MM.1S (cell line): ENCODE measurements at regions not wholly inside any gene's neighbourhood (a gene's known extent, or its start where the extent isn't known, plus 50 kb on each side); places are given as distances from the start of the nearest gene placed in this dataset.

Experiments
- DNase-seq: peaks from one replicate; pipeline ENCODE4 v3.0.0-alpha.2; 2015
- H2AFZ ChIP-seq: fragments of 300-600 bp; sonication (generic); 2 replicates; pipeline ENCODE4 v1.6.0; 2016; ENCODE audit warnings: antibody characterized with exemption, low read length
- H3F3A ChIP-seq: fragments of 300-600 bp; sonication (generic); 2 replicates; pipeline ENCODE4 v1.6.1; 2016; ENCODE audit warnings: mild to moderate bottlenecking, antibody characterized with exemption, low read length, moderate library complexity, mixed read lengths; ENCODE audit not compliant: insufficient read depth
- H3K27ac ChIP-seq: fragments of 300-600 bp; sonication (generic); 2 replicates; pipeline ENCODE4 v1.5.1; 2016; ENCODE audit warnings: mild to moderate bottlenecking, low read length
- H3K27me3 ChIP-seq: fragments of 300-600 bp; sonication (generic); replicated peaks from 2 replicates; pipeline ENCODE4 v1.6.0; 2016; ENCODE audit warnings: low read length; ENCODE audit not compliant: insufficient read depth
- H3K36me3 ChIP-seq: fragments of 300-600 bp; sonication (generic); replicated peaks from 2 replicates; pipeline ENCODE4 v1.6.1; 2016; ENCODE audit warnings: mild to moderate bottlenecking, low read length, mixed read lengths; ENCODE audit not compliant: insufficient read depth
- H3K4me1 ChIP-seq: fragments of 300-600 bp; sonication (generic); 2 replicates; pipeline ENCODE4 v1.6.1; 2016; ENCODE audit warnings: low read length, mixed read lengths
- H3K4me2 ChIP-seq: fragments of 300-600 bp; sonication (generic); 2 replicates; pipeline ENCODE4 v1.6.0; 2016; ENCODE audit warnings: low read depth, low read length
- H3K4me3 ChIP-seq: fragments of 300-600 bp; sonication (generic); 2 replicates; pipeline ENCODE4 v1.5.1; 2016; ENCODE audit warnings: low read length, mixed read lengths
- H3K79me2 ChIP-seq: fragments of 300-600 bp; sonication (generic); 2 replicates; pipeline ENCODE4 v1.6.1; 2016; ENCODE audit warnings: mixed run types, low read length, mixed read lengths
- H3K9ac ChIP-seq: fragments of 300-600 bp; sonication (generic); 2 replicates; pipeline ENCODE4 v1.6.1; 2016; ENCODE audit warnings: low read length, mixed read lengths
- H3K9me2 ChIP-seq: fragments of 300-600 bp; sonication (generic); replicated peaks from 2 replicates; pipeline ENCODE4 v1.6.1; 2016; ENCODE audit warnings: mild to moderate bottlenecking, low read length, mixed read lengths; ENCODE audit not compliant: insufficient read depth
- H3K9me3 ChIP-seq: fragments of 300-600 bp; sonication (generic); replicated peaks from 2 replicates; pipeline ENCODE4 v1.6.1; 2016; ENCODE audit warnings: mild to moderate bottlenecking, low read length, mixed read lengths; ENCODE audit not compliant: insufficient read depth
- H4K20me1 ChIP-seq: fragments of 300-600 bp; sonication (generic); 2 replicates; pipeline ENCODE4 v1.6.1; 2016; ENCODE audit warnings: mild to moderate bottlenecking, low read length, moderate library complexity, mixed read lengths; ENCODE audit not compliant: insufficient read depth
- CTCF ChIP-seq: fragments of 300-600 bp; sonication (generic); IDR thresholded peaks from 2 replicates; pipeline ENCODE4 v1.5.1; 2016; ENCODE audit warnings: antibody characterized with exemption, low read length, mixed read lengths
- EZH2 ChIP-seq: fragments of 300-600 bp; sonication (generic); optimal IDR thresholded peaks from 2 replicates; pipeline ENCODE3; 2017; ENCODE audit warnings: low read depth, mild to moderate bottlenecking, antibody characterized with exemption, low read length, mixed read lengths
- EZH2phosphoT487 ChIP-seq: fragments of 300-600 bp; sonication (generic); IDR thresholded peaks from 2 replicates; pipeline ENCODE4 v1.6.1; 2018; ENCODE audit warnings: antibody characterized with exemption, low read length

- no peaks in the 10 kb centered on the region for H3K36me3 ChIP-seq
- no peak overlapping the region for H3K27ac ChIP-seq
- no peaks in the 10 kb centered on the region for H3K79me2 ChIP-seq
- H3K4me2 ChIP-seq = no peak overlapping the region
- H3K4me1 ChIP-seq = no peaks in the 10 kb centered on the region
- H4K20me1 ChIP-seq = no peaks in the 10 kb centered on the region
- H3K9me2 ChIP-seq = no peaks in the 10 kb centered on the region
- H3K4me3 ChIP-seq = no peak overlapping the region
- TF ChIP-seq EZH2phosphoT487 = no peak
- no peak for TF ChIP-seq CTCF
- TF ChIP-seq EZH2 = no peak
- H2AFZ ChIP-seq = no peak overlapping the region
- H3K9ac ChIP-seq = no peak overlapping the region
- no peak for DNase-seq
- no peaks in the 10 kb centered on the region for H3K27me3 ChIP-seq
- H3F3A ChIP-seq = no peaks in the 10 kb centered on the region
- no peaks in the 10 kb centered on the region for H3K9me3 ChIP-seq
These were observed 480.9 kb upstream of the WWC1 start for GRCh38 chr5:167810573-167810972.

- no peaks in the 10 kb centered on the region for H4K20me1 ChIP-seq
These were observed 478.6 kb upstream of the WWC1 start for GRCh38 chr5:167812871-167813270.

GRCh38 chr5:167813389-167813788, 478.1 kb upstream of the WWC1 start:
- no peaks in the 10 kb centered on the region for H3K9me3 ChIP-seq
- H3K27me3 ChIP-seq = no peaks in the 10 kb centered on the region
- H3K4me3 ChIP-seq = no peak overlapping the region
- no peaks in the 10 kb centered on the region for H4K20me1 ChIP-seq
- H3K27ac ChIP-seq = no peak overlapping the region
- DNase-seq = no peak
- TF ChIP-seq CTCF = no peak
- no peaks in the 10 kb centered on the region for H3K9me2 ChIP-seq
- H3K9ac ChIP-seq = no peak overlapping the region
- H3K36me3 ChIP-seq = no peaks in the 10 kb centered on the region
- H3K4me1 ChIP-seq = no peaks in the 10 kb centered on the region
- no peak overlapping the region for H2AFZ ChIP-seq
- no peaks in the 10 kb centered on the region for H3F3A ChIP-seq
- H3K4me2 ChIP-seq = no peak overlapping the region
- no peaks in the 10 kb centered on the region for H3K79me2 ChIP-seq

More at GRCh38 chr5:167812871-167813270, 478.6 kb upstream of the WWC1 start:
- H3K9me2 ChIP-seq = no peaks in the 10 kb centered on the region
- H3K27me3 ChIP-seq = no peaks in the 10 kb centered on the region
- DNase-seq = no peak
- H3K9ac ChIP-seq = no peak overlapping the region
- TF ChIP-seq EZH2phosphoT487 (no peak), EZH2 (no peak), CTCF (no peak)
- no peak overlapping the region for H3K27ac ChIP-seq
- H3K9me3 ChIP-seq = no peaks in the 10 kb centered on the region
- no peak overlapping the region for H2AFZ ChIP-seq
- no peaks in the 10 kb centered on the region for H3K36me3 ChIP-seq
- no peaks in the 10 kb centered on the region for H3F3A ChIP-seq
- H3K79me2 ChIP-seq = no peaks in the 10 kb centered on the region
- H3K4me2 ChIP-seq = no peak overlapping the region
- H3K4me1 ChIP-seq = no peaks in the 10 kb centered on the region
- no peak overlapping the region for H3K4me3 ChIP-seq
